ENCODE measurements at regions not wholly inside any gene's neighbourhood (a gene's known extent, or its start where the extent isn't known, plus 50 kb on each side); places are given as distances from the start of the nearest gene placed in this dataset.

GRCh38 chr16:65796481-65796880 lies 570.0 kb upstream of the CDH5 start:
- H3K9me3 ChIP-seq (ENCODE audit: control extremely low read depth in 1 of 3, control insufficient read depth in 2 of 3, insufficient read depth in 1 of 3, low read length in 2 of 3), result no peaks in the 10 kb centered on the region
- POLR2A ChIA-PET, result no interaction called here
- no peak overlapping the region for H3K27ac ChIP-seq (ENCODE audit: low read length in 2 of 2)
- Mint-ChIP-seq H3K27ac (no peak overlapping the region), H3K27me3 (no peaks in the 10 kb centered on the region), H3K4me3 (no peak overlapping the region), H3K4me1 (no peaks in the 10 kb centered on the region), H3K9me3 (ENCODE audit: insufficient read depth) (no peaks in the 10 kb centered on the region)
- CTCF ChIA-PET, result no interaction called here
- H2AFZ ChIP-seq (ENCODE audit: insufficient read depth, low read depth, low read length, poor library complexity, severe bottlenecking), result no peak overlapping the region
- TF ChIP-seq EZH2 (IDR thresholded peaks at IDR 0.05; ENCODE audit: borderline replicate concordance, insufficient read depth, low read depth, low read length, poor library complexity, severe bottlenecking), result no peak
- TF ChIP-seq CTCF (IDR thresholded peaks at IDR 0.05), result no peak
- H3K79me2 ChIP-seq (ENCODE audit: control insufficient read depth, insufficient read depth, low read length), result no peaks in the 10 kb centered on the region
- H3K4me3 ChIP-seq (ENCODE audit: control extremely low read depth in 1 of 5, extremely low read depth in 1 of 5, insufficient read depth in 1 of 5, low read depth in 2 of 5, low read length in 4 of 5), result no peak overlapping the region
- no peaks in the 10 kb centered on the region for H3K36me3 ChIP-seq (replicated peaks in 1 of 2; ENCODE audit: control extremely low read depth in 1 of 2, control insufficient read depth in 1 of 2, extremely low read depth in 1 of 2, insufficient read depth in 2 of 2, low read length in 1 of 2)
- DNase-seq (no peak), ATAC-seq (ENCODE audit: low read depth) (no peak)
- no peaks in the 10 kb centered on the region for H3K4me1 ChIP-seq (ENCODE audit: control insufficient read depth in 2 of 2, insufficient read depth in 2 of 2, low read length in 2 of 2)
- no peaks in the 10 kb centered on the region for H3K27me3 ChIP-seq (replicated peaks in 1 of 4; ENCODE audit: control extremely low read depth in 1 of 4, control insufficient read depth in 3 of 4, insufficient read depth in 4 of 4, low read length in 3 of 4)
- H3K4me2 ChIP-seq (replicated peaks; ENCODE audit: low read depth, low read length, poor library complexity, severe bottlenecking), result no peak overlapping the region
- no CpG with 5 or more reads among the region's 3 CpGs for WGBS (ENCODE audit: insufficient coverage)
- no peaks in the 10 kb centered on the region for H4K20me1 ChIP-seq (ENCODE audit: control insufficient read depth, insufficient read depth, low read length, poor library complexity, severe bottlenecking)
- H3K9ac ChIP-seq (ENCODE audit: low read length), result no peak overlapping the region
- intact Hi-C loops (cut with micrococcal nuclease), result no loop called here

DNA sequence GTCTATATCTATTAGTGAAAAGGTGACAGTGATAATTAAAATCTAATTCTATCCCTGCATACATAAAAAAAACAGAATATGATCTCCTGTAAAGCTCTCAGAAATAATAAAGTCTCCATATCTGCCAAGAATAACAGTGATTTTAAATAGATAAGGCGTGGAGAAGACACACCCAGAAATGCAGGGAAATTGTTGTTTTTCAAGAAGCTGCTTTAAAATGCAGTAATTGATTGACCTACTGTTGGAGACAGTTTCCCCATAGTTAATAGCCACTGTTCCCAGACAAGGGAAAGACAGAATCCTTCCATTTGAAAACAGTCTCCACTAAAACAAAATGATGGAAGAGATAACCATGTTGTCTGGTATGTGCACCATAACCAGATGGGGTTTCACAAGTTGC lies 571.5 kb upstream of the CDH5 start:
- intact Hi-C loops (cut with micrococcal nuclease), result no loop called here

More for the DNA sequence above, 571.5 kb upstream of the CDH5 start:
- H2AFZ ChIP-seq (ENCODE audit: insufficient read depth, low read depth, low read length, poor library complexity, severe bottlenecking), result no peak overlapping the region
- DNase-seq (no peak), ATAC-seq (ENCODE audit: low read depth) (no peak)
- no CpG with 5 or more reads among the region's 1 CpG for WGBS (ENCODE audit: insufficient coverage)
- no peak overlapping the region for H3K4me3 ChIP-seq (ENCODE audit: control extremely low read depth in 1 of 5, extremely low read depth in 1 of 5, insufficient read depth in 1 of 5, low read depth in 2 of 5, low read length in 4 of 5)
- ChIA-PET CTCF (no interaction called here), POLR2A (no interaction called here)
- H3K27me3 ChIP-seq (replicated peaks in 1 of 4; ENCODE audit: control extremely low read depth in 1 of 4, control insufficient read depth in 3 of 4, insufficient read depth in 4 of 4, low read length in 3 of 4), result no peaks in the 10 kb centered on the region
- no peak for TF ChIP-seq CTCF (IDR thresholded peaks at IDR 0.05)
- H3K4me1 Mint-ChIP-seq, result no peaks in the 10 kb centered on the region
- H3K27ac Mint-ChIP-seq, result no peak overlapping the region
- H3K4me1 ChIP-seq (ENCODE audit: control insufficient read depth in 2 of 2, insufficient read depth in 2 of 2, low read length in 2 of 2), result no peaks in the 10 kb centered on the region
- no peak overlapping the region for H3K9ac ChIP-seq (ENCODE audit: low read length)
- H3K36me3 ChIP-seq (replicated peaks in 1 of 2; ENCODE audit: control extremely low read depth in 1 of 2, control insufficient read depth in 1 of 2, extremely low read depth in 1 of 2, insufficient read depth in 2 of 2, low read length in 1 of 2), result no peaks in the 10 kb centered on the region
- H3K9me3 ChIP-seq (ENCODE audit: control extremely low read depth in 1 of 3, control insufficient read depth in 2 of 3, insufficient read depth in 1 of 3, low read length in 2 of 3), result no peaks in the 10 kb centered on the region
- H3K4me3 Mint-ChIP-seq, result no peak overlapping the region
- no peaks in the 10 kb centered on the region for H4K20me1 ChIP-seq (ENCODE audit: control insufficient read depth, insufficient read depth, low read length, poor library complexity, severe bottlenecking)
- H3K79me2 ChIP-seq (ENCODE audit: control insufficient read depth, insufficient read depth, low read length), result no peaks in the 10 kb centered on the region
- no peaks in the 10 kb centered on the region for H3K9me3 Mint-ChIP-seq (ENCODE audit: insufficient read depth)
- no peaks in the 10 kb centered on the region for H3K27me3 Mint-ChIP-seq
- no peak overlapping the region for H3K4me2 ChIP-seq (replicated peaks; ENCODE audit: low read depth, low read length, poor library complexity, severe bottlenecking)
- H3K27ac ChIP-seq (ENCODE audit: low read length in 2 of 2), result no peak overlapping the region
